GM18517 (cell line): ENCODE measurements at regions not wholly inside any gene's neighbourhood (a gene's known extent, or its start where the extent isn't known, plus 50 kb on each side); places are given as distances from the start of the nearest gene placed in this dataset.
A peak's percentile ranks its signal among the peaks of the same experiment; 100 is the strongest.

ENCODE experiments used
- ATAC-seq: cut with Tn5 transposase; IDR thresholded peaks from one replicate; pipeline ENCODE4 v1.9.1; 2021; ENCODE audit warnings: mild to moderate bottlenecking, moderate library complexity; ENCODE audit not compliant: unreplicated experiment

GRCh38 chr6:113668641-113669408 is 188.3 kb upstream of the MARCKS start:
- ATAC-seq, result peak; percentile 56

- no peak for ATAC-seq
Observed at GRCh38 chr6:113669606-113670005, 187.5 kb upstream of the MARCKS start.

DNA sequence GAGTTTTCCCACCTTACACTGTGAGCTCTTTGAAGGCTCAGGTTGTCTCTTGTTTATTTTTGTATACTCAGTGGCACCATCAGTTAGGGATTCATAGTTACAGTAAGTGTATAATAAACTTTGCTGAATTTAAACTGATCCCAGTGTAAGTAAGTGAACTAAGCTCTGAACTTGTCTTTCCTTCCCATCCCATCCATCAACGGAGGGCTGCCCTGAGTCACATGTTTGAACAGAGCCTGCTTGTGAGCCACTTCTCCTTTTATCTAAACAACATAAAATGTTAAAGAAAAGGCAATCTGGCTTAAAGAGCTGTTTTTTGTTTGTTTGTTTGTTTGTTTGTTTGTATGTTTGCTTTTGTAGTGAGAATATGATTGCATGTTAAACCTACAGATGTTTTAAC is 185.7 kb upstream of the MARCKS start:
- no peak for ATAC-seq

DNA sequence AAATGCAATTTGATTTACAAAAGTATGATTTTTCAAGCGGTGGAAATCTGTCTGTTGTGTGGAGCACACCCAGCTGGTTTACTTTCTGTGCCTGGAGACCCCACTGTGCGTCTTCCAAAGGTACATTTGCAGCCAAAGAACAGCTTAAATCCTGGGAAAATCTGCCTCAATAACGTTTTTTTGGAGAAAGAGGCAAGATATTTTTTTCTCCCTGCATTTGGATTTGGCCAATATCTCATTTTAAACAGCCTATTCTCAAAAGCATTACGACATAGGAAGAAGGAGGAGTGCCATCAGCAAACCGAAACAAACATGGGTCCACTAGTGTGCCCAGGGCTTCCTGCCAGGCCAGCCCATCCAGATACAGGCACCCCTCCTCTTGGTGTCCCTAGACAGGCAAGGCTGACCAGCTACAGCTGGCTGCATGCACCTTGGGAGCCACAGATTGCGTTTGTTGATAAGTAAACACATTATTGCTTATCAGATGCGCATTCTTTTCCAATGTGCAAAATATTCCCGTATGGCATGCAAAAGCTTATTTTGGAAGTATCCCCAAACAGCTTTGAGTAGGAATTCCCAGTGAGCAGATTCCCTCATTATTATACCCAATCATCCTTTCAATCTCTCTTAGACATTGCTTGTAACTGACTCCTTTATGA is 184.5 kb upstream of the MARCKS start:
- no peak for ATAC-seq

GRCh38 chr6:113674075-113674474 is 183.1 kb upstream of the MARCKS start:
- ATAC-seq, result no peak

GRCh38 chr6:113676057-113676456 is 181.1 kb upstream of the MARCKS start:
- ATAC-seq, result no peak

DNA sequence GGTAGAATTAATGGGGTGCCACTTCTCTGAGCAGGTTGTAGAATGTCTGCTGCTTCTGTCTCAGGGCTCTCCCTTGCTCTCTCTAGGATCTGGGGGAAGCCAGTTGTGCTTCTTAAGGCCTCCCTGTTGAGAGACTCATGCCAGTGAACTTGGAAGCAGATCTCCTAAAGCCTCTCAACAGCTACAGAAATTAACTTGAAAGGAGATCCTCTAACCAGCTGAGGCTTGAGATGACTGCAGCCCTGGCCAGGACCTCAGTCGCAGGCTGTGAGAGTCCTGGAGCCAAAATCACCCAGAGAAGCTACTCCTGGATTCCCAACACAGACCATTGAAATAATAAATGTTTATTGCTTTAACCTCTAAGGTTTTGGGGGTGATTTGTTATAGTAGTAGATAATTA is 180.2 kb upstream of the MARCKS start:
- ATAC-seq, result no peak

GRCh38 chr6:113679051-113679450 is 178.1 kb upstream of the MARCKS start:
- ATAC-seq, result no peak

GRCh38 chr6:113680301-113680700 is 176.8 kb upstream of the MARCKS start:
- no peak for ATAC-seq

- no peak for ATAC-seq
Observed at GRCh38 chr6:113683968-113684367, 173.2 kb upstream of the MARCKS start.

GRCh38 chr6:113684382-113684901 is 172.7 kb upstream of the MARCKS start:
- no peak for ATAC-seq

DNA sequence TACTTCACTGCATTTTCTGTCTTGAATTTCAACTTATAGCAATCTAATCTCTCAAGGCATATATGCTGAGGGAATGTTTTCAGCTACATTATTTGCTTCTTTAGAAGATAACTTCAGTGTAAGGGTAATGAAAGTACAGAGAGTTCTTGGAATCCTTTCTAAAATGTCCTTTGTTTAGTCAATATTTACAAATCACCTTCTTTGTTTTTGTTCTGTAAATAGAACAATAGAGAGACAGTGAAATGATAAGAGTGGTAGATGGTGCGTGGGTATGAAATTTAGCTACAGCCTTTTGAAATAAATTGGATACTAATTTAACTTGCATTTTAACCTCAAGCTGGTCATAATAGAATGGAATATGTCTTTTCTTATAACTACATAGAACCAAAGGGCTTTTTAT is 171.1 kb upstream of the MARCKS start:
- no peak for ATAC-seq

DNA sequence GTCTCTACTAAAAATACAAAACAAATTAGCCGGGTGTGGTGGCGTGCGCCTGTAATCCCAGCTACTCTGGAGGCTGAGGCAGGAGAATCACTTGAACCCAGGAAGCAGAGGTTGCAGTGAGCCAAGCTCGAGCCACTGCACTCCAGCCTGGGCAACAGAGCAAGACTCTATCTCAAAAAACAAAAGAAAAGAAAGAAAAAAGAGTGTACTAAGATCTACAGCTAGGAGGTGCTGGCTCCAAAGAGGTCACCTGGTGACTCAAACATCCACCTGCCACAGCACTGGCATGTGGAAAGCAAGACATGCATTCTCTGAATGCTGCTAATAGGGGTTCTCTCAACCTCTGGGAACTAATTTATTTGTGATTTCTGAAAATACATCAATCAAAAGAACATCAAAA is 167.5 kb upstream of the MARCKS start:
- peak; percentile 47 for ATAC-seq

DNA sequence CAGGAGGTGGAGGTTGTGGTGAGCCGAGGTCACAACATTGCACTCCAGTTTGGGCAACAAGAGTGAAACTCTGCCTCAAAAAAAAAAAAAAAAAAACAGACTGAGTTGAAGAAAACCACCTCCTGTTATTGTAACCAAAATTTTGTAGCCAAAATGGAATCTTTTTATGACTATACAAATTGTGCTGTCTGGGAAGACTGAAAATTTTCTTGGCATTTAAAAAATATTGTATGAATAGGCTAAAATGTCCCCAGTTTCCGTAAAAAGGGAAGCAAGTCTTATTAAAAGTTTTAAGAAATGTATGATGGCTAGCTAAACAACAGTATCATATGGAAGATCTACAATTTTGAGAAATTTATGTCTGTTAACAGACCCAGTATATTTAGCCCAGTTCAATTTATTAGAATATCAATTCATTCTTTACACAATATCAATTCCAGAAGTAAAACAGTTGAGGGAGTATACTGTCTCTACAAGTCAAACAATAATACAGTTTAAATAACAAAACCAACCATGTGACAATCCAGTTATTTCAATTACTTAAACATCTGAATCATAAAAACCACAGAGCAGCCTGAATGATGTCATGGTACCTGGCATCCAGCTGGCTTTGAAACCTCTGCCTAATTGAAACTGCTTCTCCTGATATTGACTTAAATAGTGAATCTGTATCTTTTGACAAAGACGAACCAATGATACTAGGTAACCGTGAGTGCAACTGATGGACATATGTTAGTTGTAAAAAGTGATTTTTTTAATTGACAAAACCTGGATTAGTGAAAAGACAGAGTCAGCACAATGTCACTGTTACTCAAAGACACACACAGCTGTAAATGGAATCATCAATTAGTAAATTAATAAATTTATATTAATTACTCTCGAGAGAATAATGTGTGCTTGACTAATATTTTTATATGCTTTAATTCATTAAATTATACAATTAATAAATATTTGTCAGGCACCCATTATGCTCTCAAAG is 166.6 kb upstream of the MARCKS start:
- ATAC-seq, result peak; percentile 82

GRCh38 chr6:113691260-113691656 is 165.9 kb upstream of the MARCKS start:
- no peak for ATAC-seq

- ATAC-seq, result no peak
Observed at GRCh38 chr6:113693851-113694250, 163.3 kb upstream of the MARCKS start.

- no peak for ATAC-seq
Observed at GRCh38 chr6:113694278-113695077, 162.7 kb upstream of the MARCKS start.

DNA sequence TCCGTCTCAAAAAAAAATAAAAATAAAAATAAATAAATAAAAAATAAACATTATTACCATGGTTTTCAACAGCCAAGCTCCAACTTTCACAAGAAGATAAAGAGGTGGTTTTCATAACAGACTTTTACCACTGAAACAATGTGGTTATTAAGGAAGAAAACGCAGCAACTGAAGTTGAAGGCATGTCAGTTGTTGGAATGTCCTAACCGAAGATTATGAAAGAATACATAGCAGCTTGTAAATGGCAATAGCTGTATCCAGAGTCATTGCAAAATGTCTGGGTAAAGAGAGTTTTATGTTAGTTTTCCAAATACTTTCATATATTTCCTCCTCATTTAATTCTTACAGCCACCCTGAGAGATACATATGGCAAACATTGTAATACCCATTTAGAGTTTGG is 161.6 kb upstream of the MARCKS start:
- no peak for ATAC-seq

GRCh38 chr6:113696960-113697359 is 160.2 kb upstream of the MARCKS start:
- no peak for ATAC-seq

- ATAC-seq, result peak; percentile 67
Observed at GRCh38 chr6:113697632-113698410, 159.3 kb upstream of the MARCKS start.
